ENCODE measurements at regions not wholly inside any gene's neighbourhood (a gene's known extent, or its start where the extent isn't known, plus 50 kb on each side); places are given as distances from the start of the nearest gene placed in this dataset.

GRCh38 chr2:200255549-200255948 is 50.9 kb upstream of the SPATS2L start:
- Histone ChIP-seq H3K27me3 (ENCODE audit: control insufficient read depth, insufficient read depth, low read length) (no peaks in the 10 kb centered on the region), H3K9ac (ENCODE audit: insufficient read depth, low read length) (no peak overlapping the region), H3K36me3 (ENCODE audit: control insufficient read depth, insufficient read depth, low read length) (no peaks in the 10 kb centered on the region), H3K27ac (ENCODE audit: insufficient read depth, low read length) (no peak overlapping the region), H3K4me3 (replicated peaks in 1 of 4; ENCODE audit: control extremely low read depth in 1 of 4, insufficient read depth in 1 of 4, low read depth in 3 of 4, low read length in 4 of 4) (no peak overlapping the region), H3K4me1 (ENCODE audit: control insufficient read depth, extremely low read depth, insufficient read depth, low read length) (peaks cover 10% of the 10 kb centered on the region), H3K79me2 (ENCODE audit: control insufficient read depth, insufficient read depth, low read length) (no peaks in the 10 kb centered on the region), H3K4me2 (ENCODE audit: extremely low read depth, insufficient read depth, low read length) (no peak overlapping the region), H3K9me3 (ENCODE audit: control insufficient read depth, insufficient read depth, low read depth, low read length) (no peaks in the 10 kb centered on the region), H2AFZ (ENCODE audit: low read length) (no peak overlapping the region), H4K20me1 (ENCODE audit: control insufficient read depth, extremely low read depth, insufficient read depth, low read length) (no peaks in the 10 kb centered on the region)
- TF ChIP-seq, protein P1, sequence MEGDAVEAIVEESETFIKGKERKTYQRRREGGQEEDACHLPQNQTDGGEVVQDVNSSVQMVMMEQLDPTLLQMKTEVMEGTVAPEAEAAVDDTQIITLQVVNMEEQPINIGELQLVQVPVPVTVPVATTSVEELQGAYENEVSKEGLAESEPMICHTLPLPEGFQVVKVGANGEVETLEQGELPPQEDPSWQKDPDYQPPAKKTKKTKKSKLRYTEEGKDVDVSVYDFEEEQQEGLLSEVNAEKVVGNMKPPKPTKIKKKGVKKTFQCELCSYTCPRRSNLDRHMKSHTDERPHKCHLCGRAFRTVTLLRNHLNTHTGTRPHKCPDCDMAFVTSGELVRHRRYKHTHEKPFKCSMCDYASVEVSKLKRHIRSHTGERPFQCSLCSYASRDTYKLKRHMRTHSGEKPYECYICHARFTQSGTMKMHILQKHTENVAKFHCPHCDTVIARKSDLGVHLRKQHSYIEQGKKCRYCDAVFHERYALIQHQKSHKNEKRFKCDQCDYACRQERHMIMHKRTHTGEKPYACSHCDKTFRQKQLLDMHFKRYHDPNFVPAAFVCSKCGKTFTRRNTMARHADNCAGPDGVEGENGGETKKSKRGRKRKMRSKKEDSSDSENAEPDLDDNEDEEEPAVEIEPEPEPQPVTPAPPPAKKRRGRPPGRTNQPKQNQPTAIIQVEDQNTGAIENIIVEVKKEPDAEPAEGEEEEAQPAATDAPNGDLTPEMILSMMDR (conservative IDR thresholded peaks at IDR 0.05 in 1 of 2, IDR thresholded peaks at IDR 0.05 in 1 of 2; ENCODE audit: low read depth in 1 of 2, low read length in 2 of 2) = no peak
- no peak for TF ChIP-seq EZH2 (IDR thresholded peaks at IDR 0.05; ENCODE audit: low read length, missing control alignments)
- DNase-seq (ENCODE audit: low read depth in 2 of 2) = no peak

Measured in fibroblast of lung (primary cell).